ENCODE measurements at regions not wholly inside any gene's neighbourhood (a gene's known extent, or its start where the extent isn't known, plus 50 kb on each side); places are given as distances from the start of the nearest gene placed in this dataset.

DNA sequence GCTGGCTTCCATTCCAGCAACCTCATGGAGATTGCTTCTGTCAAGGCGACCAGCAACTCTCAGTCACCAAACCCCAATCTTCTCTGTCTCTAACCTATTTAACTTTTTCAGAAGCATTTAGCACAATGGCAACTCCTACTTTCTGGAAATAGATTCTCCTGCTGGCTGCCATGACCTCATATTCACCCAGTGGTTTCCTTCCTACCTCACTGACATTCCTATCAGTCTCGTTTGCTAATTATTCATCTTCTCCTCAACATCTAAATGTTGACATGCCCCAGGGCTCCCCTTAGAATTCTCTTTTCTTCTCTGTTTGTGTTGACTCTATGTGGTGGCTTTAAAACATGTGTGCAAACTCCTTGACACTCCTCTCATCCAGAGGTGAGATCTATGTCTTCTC is 106.7 kb downstream of the OLFM4 start:
- Histone ChIP-seq H3K9me3 (ENCODE audit: control insufficient read depth, insufficient read depth, low read length) (no peaks in the 10 kb centered on the region), H3K4me1 (ENCODE audit: insufficient read depth, low read length) (no peaks in the 10 kb centered on the region), H3K36me3 (ENCODE audit: insufficient read depth, low read length) (no peaks in the 10 kb centered on the region), H3K9ac (ENCODE audit: low read depth, low read length) (no peak overlapping the region)

DNA sequence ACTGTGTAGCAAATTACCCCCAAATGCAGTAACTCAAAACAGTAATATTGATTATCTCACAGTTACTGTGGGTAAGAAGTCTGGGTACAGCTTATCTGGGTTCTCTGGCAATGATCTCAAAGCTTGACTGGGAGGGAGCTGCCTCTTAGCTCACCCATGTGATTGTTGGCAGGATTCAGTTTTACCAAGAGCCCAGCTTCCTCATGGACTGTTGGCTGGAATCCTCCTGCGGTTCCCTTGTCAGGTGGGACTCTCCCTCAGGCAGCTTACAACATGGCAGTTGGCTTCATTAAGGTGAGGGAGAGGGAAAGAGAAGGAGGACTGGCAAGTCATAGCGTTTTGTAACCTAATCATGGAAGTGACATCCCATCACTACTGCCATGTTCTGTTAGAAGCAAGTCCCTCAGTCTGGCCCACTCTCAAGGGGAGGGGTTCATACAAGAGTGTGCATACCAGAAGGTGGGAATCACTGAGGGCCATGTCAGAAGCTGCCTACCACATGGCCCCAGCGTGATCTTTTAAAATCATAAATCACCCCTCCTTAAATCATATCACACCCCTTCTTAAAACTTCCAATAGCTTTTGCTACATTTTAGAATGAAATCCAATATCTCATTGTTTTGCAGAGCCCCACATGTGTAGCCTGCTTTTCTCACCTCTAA is 108.1 kb downstream of the OLFM4 start:
- H3K4me1 ChIP-seq (ENCODE audit: insufficient read depth, low read length), result no peaks in the 10 kb centered on the region
- no peak overlapping the region for H3K9ac ChIP-seq (ENCODE audit: low read depth, low read length)

GRCh38 chr13:53137779-53138178 is 109.2 kb downstream of the OLFM4 start:
- Histone ChIP-seq H3K36me3 (ENCODE audit: insufficient read depth, low read length) (no peaks in the 10 kb centered on the region), H3K9ac (ENCODE audit: low read depth, low read length) (no peak overlapping the region), H3K4me1 (ENCODE audit: insufficient read depth, low read length) (no peaks in the 10 kb centered on the region), H3K9me3 (ENCODE audit: control insufficient read depth, insufficient read depth, low read length) (no peaks in the 10 kb centered on the region)

More for the DNA sequence above, 108.1 kb downstream of the OLFM4 start:
- Histone ChIP-seq H3K9me3 (ENCODE audit: control insufficient read depth, insufficient read depth, low read length) (no peaks in the 10 kb centered on the region), H3K36me3 (ENCODE audit: insufficient read depth, low read length) (no peaks in the 10 kb centered on the region)

DNA sequence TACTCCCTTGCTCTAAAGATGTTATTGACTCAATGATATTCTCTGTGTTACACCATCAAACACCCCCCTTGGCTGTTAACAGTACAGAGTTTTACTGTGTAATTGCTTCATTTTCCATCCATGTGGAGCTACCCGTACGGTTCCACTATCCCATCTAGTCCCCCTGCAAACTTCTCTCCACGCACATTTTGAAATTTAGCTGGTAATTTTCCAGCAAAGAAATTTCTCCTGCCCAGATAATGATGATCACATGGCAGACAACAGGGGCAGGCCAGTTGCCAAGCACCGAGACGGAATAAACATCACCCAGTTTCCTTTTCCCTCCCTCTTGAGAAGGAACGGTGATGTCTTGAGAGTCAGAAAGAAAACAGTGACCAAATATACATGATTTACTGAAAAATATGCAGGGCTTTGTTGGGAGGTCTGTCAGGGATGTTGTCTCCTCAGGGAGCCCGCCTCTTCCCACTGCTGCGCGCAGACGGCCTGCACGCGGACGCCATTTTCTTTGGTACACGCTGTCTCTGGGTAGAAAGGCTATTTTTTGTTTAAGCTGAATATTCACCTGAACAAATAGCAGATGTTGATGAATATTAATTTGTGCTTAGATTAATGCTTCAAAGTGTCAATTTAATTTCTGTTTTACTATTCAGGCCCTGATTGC is 109.9 kb downstream of the OLFM4 start:
- Histone ChIP-seq H3K9ac (ENCODE audit: low read depth, low read length) (no peak overlapping the region), H3K36me3 (ENCODE audit: insufficient read depth, low read length) (no peaks in the 10 kb centered on the region), H3K4me1 (ENCODE audit: insufficient read depth, low read length) (no peaks in the 10 kb centered on the region), H3K9me3 (ENCODE audit: control insufficient read depth, insufficient read depth, low read length) (no peaks in the 10 kb centered on the region)

DNA sequence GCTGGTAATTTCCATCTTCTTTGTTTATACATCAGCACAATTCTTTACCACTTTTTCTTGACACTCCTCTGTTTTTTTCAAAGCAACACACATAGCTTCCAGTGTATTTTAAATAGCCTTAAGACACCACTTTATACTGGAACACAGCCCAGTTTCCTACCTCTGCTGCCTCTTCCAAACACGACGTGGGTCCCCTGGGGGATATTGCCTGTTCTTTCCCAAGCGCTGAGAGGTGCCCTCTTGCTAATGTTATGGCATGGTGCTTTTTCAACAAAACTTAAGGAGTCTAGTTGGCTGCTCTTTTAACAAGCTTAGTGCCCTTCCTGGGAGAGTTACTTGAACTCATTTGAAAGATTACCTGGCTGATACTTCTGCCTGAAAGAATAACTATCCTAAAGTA is 112.7 kb downstream of the OLFM4 start:
- Histone ChIP-seq H3K36me3 (ENCODE audit: insufficient read depth, low read length) (no peaks in the 10 kb centered on the region), H3K9me3 (ENCODE audit: control insufficient read depth, insufficient read depth, low read length) (no peaks in the 10 kb centered on the region), H3K4me1 (ENCODE audit: insufficient read depth, low read length) (no peaks in the 10 kb centered on the region), H3K9ac (ENCODE audit: low read depth, low read length) (no peak overlapping the region)

- no peaks in the 10 kb centered on the region for H3K9me3 ChIP-seq (ENCODE audit: control insufficient read depth, insufficient read depth, low read length)
- H3K9ac ChIP-seq (ENCODE audit: low read depth, low read length), result no peak overlapping the region
- no peaks in the 10 kb centered on the region for H3K4me1 ChIP-seq (ENCODE audit: insufficient read depth, low read length)
- no peaks in the 10 kb centered on the region for H3K36me3 ChIP-seq (ENCODE audit: insufficient read depth, low read length)
Observed at GRCh38 chr13:53142306-53142705, 113.7 kb downstream of the OLFM4 start.

DNA sequence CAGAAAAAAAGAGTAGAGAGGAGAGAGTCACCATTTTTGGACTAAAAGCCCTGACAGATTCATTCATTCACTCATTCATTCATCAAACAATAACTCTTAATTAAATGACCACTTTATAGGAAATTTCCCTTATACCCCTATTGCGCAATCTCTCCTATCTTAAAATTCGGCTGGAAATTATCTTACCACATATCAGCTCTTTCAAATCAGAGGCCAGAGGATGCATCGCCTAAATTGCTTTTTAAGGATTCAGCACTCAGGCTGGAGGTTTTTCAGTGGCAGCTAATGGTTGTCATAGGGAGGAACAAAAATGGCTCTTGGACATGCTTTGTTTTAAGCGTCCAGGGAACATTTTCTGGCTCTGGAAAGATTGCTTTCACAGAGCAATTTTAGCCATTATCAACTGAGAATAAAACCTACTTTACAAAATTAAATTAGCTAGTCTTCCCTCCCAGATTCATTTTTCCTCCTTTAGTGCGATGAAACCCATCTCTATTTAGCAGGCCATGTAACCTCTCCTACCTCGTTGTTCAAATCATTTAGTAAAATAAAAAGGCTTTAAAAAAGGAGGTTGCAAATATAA is 115.2 kb downstream of the OLFM4 start:
- no peaks in the 10 kb centered on the region for H3K36me3 ChIP-seq (ENCODE audit: insufficient read depth, low read length)

GRCh38 chr13:53144826-53145225 is 116.2 kb downstream of the OLFM4 start:
- H3K4me1 ChIP-seq (ENCODE audit: insufficient read depth, low read length), result no peaks in the 10 kb centered on the region
- no peaks in the 10 kb centered on the region for H3K9me3 ChIP-seq (ENCODE audit: control insufficient read depth, insufficient read depth, low read length)

More for the DNA sequence above, 115.2 kb downstream of the OLFM4 start:
- H3K9me3 ChIP-seq (ENCODE audit: control insufficient read depth, insufficient read depth, low read length), result no peaks in the 10 kb centered on the region
- H3K4me1 ChIP-seq (ENCODE audit: insufficient read depth, low read length), result no peaks in the 10 kb centered on the region
- H3K9ac ChIP-seq (ENCODE audit: low read depth, low read length), result no peak overlapping the region

GRCh38 chr13:53150568-53150967 is 122.0 kb downstream of the OLFM4 start:
- H3K36me3 ChIP-seq (ENCODE audit: insufficient read depth, low read length), result no peaks in the 10 kb centered on the region
- no peaks in the 10 kb centered on the region for H3K9me3 ChIP-seq (ENCODE audit: control insufficient read depth, insufficient read depth, low read length)
- H3K4me1 ChIP-seq (ENCODE audit: insufficient read depth, low read length), result no peaks in the 10 kb centered on the region
- H3K9ac ChIP-seq (ENCODE audit: low read depth, low read length), result no peak overlapping the region

More at GRCh38 chr13:53144826-53145225, 116.2 kb downstream of the OLFM4 start:
- H3K36me3 ChIP-seq (ENCODE audit: insufficient read depth, low read length), result no peaks in the 10 kb centered on the region
- no peak overlapping the region for H3K9ac ChIP-seq (ENCODE audit: low read depth, low read length)

GRCh38 chr13:53151336-53152056 is 122.9 kb downstream of the OLFM4 start:
- H3K9me3 ChIP-seq (ENCODE audit: control insufficient read depth, insufficient read depth, low read length), result no peaks in the 10 kb centered on the region
- H3K9ac ChIP-seq (ENCODE audit: low read depth, low read length), result no peak overlapping the region
- no peaks in the 10 kb centered on the region for H3K4me1 ChIP-seq (ENCODE audit: insufficient read depth, low read length)
- no peaks in the 10 kb centered on the region for H3K36me3 ChIP-seq (ENCODE audit: insufficient read depth, low read length)

DNA sequence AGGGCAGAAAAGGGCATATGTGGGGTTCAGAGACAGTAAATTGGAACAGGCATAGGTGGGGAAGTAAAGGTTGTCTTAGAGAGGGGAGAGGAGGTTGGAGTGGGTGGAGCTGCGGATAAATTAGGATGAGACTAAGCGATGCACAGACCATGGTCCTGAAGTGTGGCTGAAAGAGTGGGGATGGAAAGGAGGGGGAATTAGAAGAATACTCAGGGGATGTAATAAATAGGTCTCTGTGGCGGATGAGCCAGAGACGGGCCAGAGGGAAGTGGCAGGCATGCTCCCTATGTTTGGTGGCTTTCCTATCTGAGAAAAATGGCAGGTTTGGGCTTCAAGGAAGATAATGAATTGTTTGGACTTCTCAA is 123.4 kb downstream of the OLFM4 start:
- H3K9me3 ChIP-seq (ENCODE audit: control insufficient read depth, insufficient read depth, low read length), result no peaks in the 10 kb centered on the region
- H3K9ac ChIP-seq (ENCODE audit: low read depth, low read length), result no peak overlapping the region
- no peaks in the 10 kb centered on the region for H3K4me1 ChIP-seq (ENCODE audit: insufficient read depth, low read length)
- no peaks in the 10 kb centered on the region for H3K36me3 ChIP-seq (ENCODE audit: insufficient read depth, low read length)

DNA sequence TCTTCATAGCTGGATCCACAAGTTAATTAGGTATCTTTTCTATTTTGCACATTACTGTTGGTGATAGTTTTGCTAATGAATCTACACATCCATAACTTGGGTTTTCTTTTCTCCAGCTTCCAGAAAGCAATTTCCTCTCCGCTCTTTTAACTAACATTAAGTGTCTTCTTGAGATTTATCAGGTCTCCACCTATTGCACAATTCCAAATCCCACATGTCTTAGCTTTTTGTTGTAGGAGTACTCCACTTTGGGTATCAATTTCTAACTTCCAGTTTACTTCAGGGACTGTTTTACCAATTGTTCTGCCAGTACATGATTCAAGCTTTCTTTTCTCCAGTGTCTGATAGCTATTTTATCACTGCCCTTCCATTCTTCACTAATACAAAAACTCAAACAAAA is 129.6 kb downstream of the OLFM4 start:
- H3K9ac ChIP-seq (ENCODE audit: low read depth, low read length), result no peak overlapping the region
- 0 out of 2 replicates have a peak, but pooled peaks cover 4% of the 10 kb centered on the region for H3K9me3 ChIP-seq (ENCODE audit: control insufficient read depth, insufficient read depth, low read length)
- H3K4me1 ChIP-seq (ENCODE audit: insufficient read depth, low read length), result no peaks in the 10 kb centered on the region
- no peaks in the 10 kb centered on the region for H3K36me3 ChIP-seq (ENCODE audit: insufficient read depth, low read length)

DNA sequence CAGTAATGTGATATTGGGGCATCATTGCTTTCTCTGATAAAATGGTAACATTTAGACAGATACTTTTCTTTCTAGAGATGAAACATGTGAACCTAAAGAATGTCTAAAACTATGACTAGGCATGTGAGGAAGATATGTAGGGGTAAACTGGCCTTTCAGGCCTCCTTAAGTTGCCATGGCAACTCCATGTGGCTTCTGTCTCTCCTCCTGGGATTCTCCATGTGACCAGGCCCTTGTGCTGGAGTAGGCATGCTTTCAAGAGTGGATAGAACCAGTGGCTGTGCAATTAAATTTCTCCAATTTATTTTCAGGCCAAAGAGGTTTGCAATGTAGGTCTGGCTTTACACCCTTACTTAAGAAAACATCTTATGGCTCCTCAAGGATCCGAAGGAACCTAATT is 130.8 kb downstream of the OLFM4 start:
- no peak overlapping the region for H3K9ac ChIP-seq (ENCODE audit: low read depth, low read length)
- no peaks in the 10 kb centered on the region for H3K4me1 ChIP-seq (ENCODE audit: insufficient read depth, low read length)
- 0 out of 2 replicates have a peak, but pooled peaks cover 4% of the 10 kb centered on the region for H3K9me3 ChIP-seq (ENCODE audit: control insufficient read depth, insufficient read depth, low read length)
- H3K36me3 ChIP-seq (ENCODE audit: insufficient read depth, low read length), result no peaks in the 10 kb centered on the region

DNA sequence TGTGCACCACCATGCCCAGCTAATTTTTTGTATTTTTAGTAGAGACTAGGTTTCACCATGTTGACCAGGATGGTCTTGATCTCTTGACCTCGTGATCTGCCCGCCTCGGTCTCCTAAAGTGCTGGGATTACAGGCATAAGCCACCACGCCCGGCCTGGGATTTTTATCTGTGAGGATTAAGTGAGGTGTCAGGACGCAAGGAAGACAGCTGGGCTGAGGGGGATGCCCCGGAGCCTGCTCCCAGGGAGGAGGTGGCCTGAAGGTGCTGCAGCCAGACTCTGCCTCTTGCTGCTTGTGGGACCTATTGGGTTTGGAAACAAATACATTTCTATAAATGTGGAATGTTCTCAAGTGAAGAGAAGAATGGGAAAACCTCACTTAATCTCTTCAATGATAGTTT is 131.6 kb downstream of the OLFM4 start:
- H3K9ac ChIP-seq (ENCODE audit: low read depth, low read length), result no peak overlapping the region
- no peaks in the 10 kb centered on the region for H3K4me1 ChIP-seq (ENCODE audit: insufficient read depth, low read length)
- H3K9me3 ChIP-seq (ENCODE audit: control insufficient read depth, insufficient read depth, low read length), result 0 out of 2 replicates have a peak, but pooled peaks cover 4% of the 10 kb centered on the region
- H3K36me3 ChIP-seq (ENCODE audit: insufficient read depth, low read length), result no peaks in the 10 kb centered on the region
